Cardiac muscle cell (in vitro differentiated cells and primary cell): ENCODE measurements at regions not wholly inside any gene's neighbourhood (a gene's known extent, or its start where the extent isn't known, plus 50 kb on each side); places are given as distances from the start of the nearest gene placed in this dataset.

Source experiments
- DNase-seq, 2 donors: peaks; one replicate each; pipeline versions ENCODE4 v3.0.0 to v3.0.0-alpha.2; 2010 to 2017; ENCODE audit warnings: low read depth in 1 of 2, low spot score in 1 of 2
- H3K27ac ChIP-seq: fragments of 200-600 bp; sonication (generic); 2 replicates; pipeline ENCODE4 v1.5.1; 2016
- H3K27me3 ChIP-seq: fragments of 200-600 bp; sonication (generic); 2 replicates; pipeline ENCODE4 v1.6.0; 2016; ENCODE audit warnings: control low read depth
- H3K36me3 ChIP-seq: fragments of 200-600 bp; sonication (generic); 2 replicates; pipeline ENCODE4 v1.5.1; 2016; ENCODE audit warnings: control low read depth
- H3K4me1 ChIP-seq: fragments of 200-600 bp; sonication (generic); 2 replicates; pipeline ENCODE4 v1.8.1; 2017; ENCODE audit warnings: low read depth, mild to moderate bottlenecking, mixed run types
- H3K4me3 ChIP-seq: fragments of 200-600 bp; sonication (generic); 2 replicates; pipeline ENCODE4 v1.5.1; 2016; ENCODE audit warnings: mild to moderate bottlenecking
- H3K9me3 ChIP-seq: fragments of 200-600 bp; sonication (generic); 2 replicates; pipeline ENCODE4 v1.5.1; 2017; ENCODE audit warnings: low read depth, mild to moderate bottlenecking, control low read depth
- TF ChIP-seq, protein P1 (sequence below): IDR thresholded peaks from 2 replicates; pipeline ENCODE4 v1.5.1; 2012; ENCODE audit warnings: low read depth, mild to moderate bottlenecking, low read length

DNA sequence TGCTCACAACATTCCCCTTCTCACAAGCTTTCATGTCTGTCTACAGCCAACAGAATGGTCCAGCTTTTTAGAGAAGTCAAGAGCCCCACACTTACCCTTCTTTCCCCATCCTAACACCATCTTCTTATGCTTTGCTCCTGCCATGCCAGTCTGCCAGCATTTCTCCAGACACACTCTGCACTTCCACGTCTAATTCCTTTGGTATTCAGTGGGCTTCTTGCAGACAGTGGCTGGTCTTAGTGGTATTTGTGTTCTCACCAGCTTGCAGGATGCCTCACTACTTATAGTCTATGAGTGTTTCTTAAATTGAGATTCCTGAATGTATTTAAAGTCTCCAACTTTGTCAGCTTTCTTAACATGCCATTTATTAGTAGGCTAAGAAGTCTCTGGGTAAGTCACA, 154.4 kb downstream of the BBOX1 start:
- peaks cover 51% of the 10 kb centered on the region for H3K4me1 ChIP-seq
- no peak overlapping the region for H3K27ac ChIP-seq
- DNase-seq: no peak
- no peak overlapping the region for H3K4me3 ChIP-seq
- TF ChIP-seq, protein P1, sequence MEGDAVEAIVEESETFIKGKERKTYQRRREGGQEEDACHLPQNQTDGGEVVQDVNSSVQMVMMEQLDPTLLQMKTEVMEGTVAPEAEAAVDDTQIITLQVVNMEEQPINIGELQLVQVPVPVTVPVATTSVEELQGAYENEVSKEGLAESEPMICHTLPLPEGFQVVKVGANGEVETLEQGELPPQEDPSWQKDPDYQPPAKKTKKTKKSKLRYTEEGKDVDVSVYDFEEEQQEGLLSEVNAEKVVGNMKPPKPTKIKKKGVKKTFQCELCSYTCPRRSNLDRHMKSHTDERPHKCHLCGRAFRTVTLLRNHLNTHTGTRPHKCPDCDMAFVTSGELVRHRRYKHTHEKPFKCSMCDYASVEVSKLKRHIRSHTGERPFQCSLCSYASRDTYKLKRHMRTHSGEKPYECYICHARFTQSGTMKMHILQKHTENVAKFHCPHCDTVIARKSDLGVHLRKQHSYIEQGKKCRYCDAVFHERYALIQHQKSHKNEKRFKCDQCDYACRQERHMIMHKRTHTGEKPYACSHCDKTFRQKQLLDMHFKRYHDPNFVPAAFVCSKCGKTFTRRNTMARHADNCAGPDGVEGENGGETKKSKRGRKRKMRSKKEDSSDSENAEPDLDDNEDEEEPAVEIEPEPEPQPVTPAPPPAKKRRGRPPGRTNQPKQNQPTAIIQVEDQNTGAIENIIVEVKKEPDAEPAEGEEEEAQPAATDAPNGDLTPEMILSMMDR: no peak
- H3K9me3 ChIP-seq: no peaks in the 10 kb centered on the region
- H3K36me3 ChIP-seq: no peaks in the 10 kb centered on the region
- no peaks in the 10 kb centered on the region for H3K27me3 ChIP-seq

DNA sequence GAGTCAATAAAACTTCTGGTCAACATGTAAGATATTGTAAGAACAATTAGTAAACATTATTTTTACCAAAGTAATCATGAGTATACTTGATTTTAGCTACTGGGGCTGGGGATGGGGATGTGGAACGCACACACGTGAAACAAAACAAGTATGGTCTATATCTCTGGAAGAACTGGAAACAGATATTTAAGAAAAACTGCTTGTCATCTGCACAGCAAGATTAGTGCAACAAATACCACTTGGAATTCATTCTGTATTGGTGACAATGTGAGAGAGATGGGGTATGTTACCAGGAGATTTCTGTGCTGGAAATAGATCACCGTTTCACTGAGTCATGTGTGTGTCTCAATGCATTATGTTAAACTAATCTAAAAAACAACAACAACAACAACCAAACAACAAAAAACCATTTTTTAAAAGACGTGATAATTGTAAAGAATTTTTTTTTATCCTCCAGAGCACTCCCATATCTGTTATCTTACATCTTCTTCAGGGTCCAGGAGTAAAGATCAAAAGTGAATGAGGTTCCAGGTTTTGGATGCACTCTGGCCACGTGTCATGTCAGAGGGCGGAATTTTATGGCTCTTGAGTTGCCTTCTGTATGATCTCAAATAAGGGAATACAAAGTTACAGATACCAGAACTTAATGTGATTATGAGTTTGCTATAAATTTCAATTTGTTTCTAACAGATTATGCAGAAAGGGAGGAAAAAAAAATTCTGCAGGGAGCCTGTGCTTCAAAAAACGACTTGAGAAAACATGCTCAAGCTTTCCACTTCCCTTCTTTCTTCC, 153.0 kb downstream of the BBOX1 start:
- no peak overlapping the region for H3K27ac ChIP-seq
- no peaks in the 10 kb centered on the region for H3K9me3 ChIP-seq
- TF ChIP-seq, protein P1: no peak
- no peak for DNase-seq
- no peaks in the 10 kb centered on the region for H3K27me3 ChIP-seq
- H3K36me3 ChIP-seq: no peaks in the 10 kb centered on the region
- no peak overlapping the region for H3K4me3 ChIP-seq
- peaks cover 55% of the 10 kb centered on the region for H3K4me1 ChIP-seq

DNA sequence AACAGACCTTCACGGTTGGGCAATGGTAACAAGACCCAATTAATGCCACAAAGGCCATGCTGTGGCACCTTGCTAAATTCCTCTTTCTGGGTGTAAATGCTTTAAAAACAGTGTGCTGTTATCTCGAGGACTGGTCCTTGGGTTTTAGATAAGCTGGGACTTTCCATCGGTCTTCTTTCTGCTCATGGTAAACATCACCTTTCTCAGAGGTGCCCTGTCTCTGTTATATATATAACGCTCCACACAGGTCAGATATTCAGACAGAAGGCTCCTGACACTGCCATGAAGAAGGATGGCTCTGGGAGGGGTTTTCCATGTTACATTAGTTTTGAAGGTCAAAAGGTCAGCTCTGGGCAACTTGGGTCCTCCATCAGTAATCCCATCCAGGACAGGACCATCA, 151.6 kb downstream of the BBOX1 start:
- H3K4me1 ChIP-seq: peaks cover 62% of the 10 kb centered on the region
- no peaks in the 10 kb centered on the region for H3K36me3 ChIP-seq
- TF ChIP-seq, protein P1: no peak

DNA sequence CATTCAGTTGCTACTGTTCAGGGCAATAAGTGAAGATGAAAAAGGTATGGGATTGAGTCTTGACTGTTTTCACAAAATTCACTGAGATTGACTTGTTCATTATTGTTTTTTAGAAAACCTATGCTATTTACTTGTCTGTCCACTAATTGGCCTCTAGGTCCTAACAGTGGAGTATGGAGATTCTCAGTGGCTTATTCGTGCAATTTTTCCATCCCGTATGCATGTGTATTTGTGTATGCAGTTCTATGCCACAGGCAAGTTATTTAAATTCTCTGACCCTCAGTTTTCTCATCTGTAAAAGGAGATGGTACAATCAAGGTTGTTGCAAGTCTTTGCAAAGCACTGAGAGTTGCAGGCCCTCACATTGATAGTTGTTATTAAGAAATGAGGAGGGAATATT, 151.0 kb downstream of the BBOX1 start:
- Histone ChIP-seq H3K27me3 (no peaks in the 10 kb centered on the region), H3K27ac (no peak overlapping the region), H3K9me3 (no peaks in the 10 kb centered on the region), H3K4me1 (peaks cover 57% of the 10 kb centered on the region), H3K4me3 (no peak overlapping the region), H3K36me3 (no peaks in the 10 kb centered on the region)
- no peak for DNase-seq
- TF ChIP-seq, protein P1: no peak

More for the DNA sequence above, 151.6 kb downstream of the BBOX1 start:
- H3K27me3 ChIP-seq: no peaks in the 10 kb centered on the region
- DNase-seq: no peak
- no peaks in the 10 kb centered on the region for H3K9me3 ChIP-seq
- no peak overlapping the region for H3K27ac ChIP-seq
- no peak overlapping the region for H3K4me3 ChIP-seq

DNA sequence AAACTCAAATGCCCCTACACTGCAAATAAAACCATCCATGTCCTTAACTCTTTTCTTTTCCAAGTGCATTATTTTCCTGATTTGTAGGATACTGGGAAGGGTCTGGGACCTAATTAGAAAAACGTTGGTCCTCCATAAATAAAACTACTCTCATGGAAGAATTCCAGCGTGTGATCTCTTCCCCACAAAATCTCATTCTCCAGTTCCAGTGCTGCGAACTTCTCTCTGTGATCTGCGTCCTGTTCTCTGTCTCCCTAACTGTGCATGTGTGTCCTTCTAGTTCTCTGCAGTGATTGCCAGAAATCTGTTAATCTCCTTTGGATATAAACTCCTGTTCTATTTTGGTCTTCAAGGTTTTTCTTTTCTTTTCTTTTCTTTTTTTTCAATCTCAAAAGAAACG, 148.1 kb downstream of the BBOX1 start:
- Histone ChIP-seq H3K9me3 (no peaks in the 10 kb centered on the region), H3K4me1 (peaks cover 35% of the 10 kb centered on the region), H3K36me3 (no peaks in the 10 kb centered on the region), H3K27ac (peak overlapping the region; percentile 78), H3K4me3 (no peak overlapping the region), H3K27me3 (no peaks in the 10 kb centered on the region)
- DNase-seq: no peak
- TF ChIP-seq, protein P1: no peak
